ENCODE measurements at regions not wholly inside any gene's neighbourhood (a gene's known extent, or its start where the extent isn't known, plus 50 kb on each side); places are given as distances from the start of the nearest gene placed in this dataset.

DNA sequence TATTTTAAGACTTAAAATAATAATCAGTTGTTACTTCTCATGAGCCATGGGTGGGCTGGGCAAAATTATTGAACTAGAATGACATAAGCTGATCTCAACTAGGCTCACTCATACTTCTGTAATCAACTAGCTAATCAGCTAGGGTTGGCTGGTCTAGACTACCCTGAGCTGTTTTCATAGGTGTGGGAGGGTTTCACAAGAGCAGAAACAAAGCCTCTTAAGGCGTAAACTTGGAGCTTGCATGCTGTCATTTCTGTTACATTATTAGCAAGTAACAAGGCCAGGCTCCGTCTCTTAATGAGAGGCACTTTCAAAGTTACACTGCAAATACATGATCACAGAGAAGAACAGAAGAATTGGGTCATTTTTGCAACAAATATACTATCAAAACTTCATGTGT lies 57.2 kb upstream of the GHR start:
- H3K9me3 ChIP-seq (ENCODE audit: control insufficient read depth in 2 of 3, low read length in 3 of 3): no peaks in the 10 kb centered on the region
- Mint-ChIP-seq H3K9me3 (peaks cover 0 to 2% (median 0%) of the 10 kb centered on the region in 11 donors), H3K36me3 (no peaks in the 10 kb centered on the region), H3K4me3 (no peak overlapping the region), H3K27me3 (no peaks in the 10 kb centered on the region), H3K4me1 (no peaks in the 10 kb centered on the region), H3K27ac (no peak overlapping the region)
- ATAC-seq (no peak), DNase-seq (no peak)
- intact Hi-C loops (cut with micrococcal nuclease): no loop called here
- H3K27ac ChIP-seq (ENCODE audit: low read depth, low read length): no peak overlapping the region
- H3K4me1 ChIP-seq (ENCODE audit: control insufficient read depth in 2 of 2, insufficient read depth in 2 of 2, low read length in 2 of 2): no peaks in the 10 kb centered on the region
- ChIA-PET POLR2A (no interaction called here), CTCF (no interaction called here)
- H3K4me3 ChIP-seq (ENCODE audit: low read length): no peak overlapping the region
- H3K36me3 ChIP-seq (ENCODE audit: control insufficient read depth in 2 of 3, insufficient read depth in 3 of 3, low read length in 3 of 3): no peaks in the 10 kb centered on the region
- H3K27me3 ChIP-seq (ENCODE audit: control insufficient read depth in 2 of 2, insufficient read depth in 2 of 2, low read length in 2 of 2): no peaks in the 10 kb centered on the region
